ENCODE measurements at regions not wholly inside any gene's neighbourhood (a gene's known extent, or its start where the extent isn't known, plus 50 kb on each side); places are given as distances from the start of the nearest gene placed in this dataset.

- TF ChIP-seq, protein P1, sequence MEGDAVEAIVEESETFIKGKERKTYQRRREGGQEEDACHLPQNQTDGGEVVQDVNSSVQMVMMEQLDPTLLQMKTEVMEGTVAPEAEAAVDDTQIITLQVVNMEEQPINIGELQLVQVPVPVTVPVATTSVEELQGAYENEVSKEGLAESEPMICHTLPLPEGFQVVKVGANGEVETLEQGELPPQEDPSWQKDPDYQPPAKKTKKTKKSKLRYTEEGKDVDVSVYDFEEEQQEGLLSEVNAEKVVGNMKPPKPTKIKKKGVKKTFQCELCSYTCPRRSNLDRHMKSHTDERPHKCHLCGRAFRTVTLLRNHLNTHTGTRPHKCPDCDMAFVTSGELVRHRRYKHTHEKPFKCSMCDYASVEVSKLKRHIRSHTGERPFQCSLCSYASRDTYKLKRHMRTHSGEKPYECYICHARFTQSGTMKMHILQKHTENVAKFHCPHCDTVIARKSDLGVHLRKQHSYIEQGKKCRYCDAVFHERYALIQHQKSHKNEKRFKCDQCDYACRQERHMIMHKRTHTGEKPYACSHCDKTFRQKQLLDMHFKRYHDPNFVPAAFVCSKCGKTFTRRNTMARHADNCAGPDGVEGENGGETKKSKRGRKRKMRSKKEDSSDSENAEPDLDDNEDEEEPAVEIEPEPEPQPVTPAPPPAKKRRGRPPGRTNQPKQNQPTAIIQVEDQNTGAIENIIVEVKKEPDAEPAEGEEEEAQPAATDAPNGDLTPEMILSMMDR (IDR thresholded peaks at IDR 0.05): no peak
- no peak for TF ChIP-seq POLR2A (IDR thresholded peaks at IDR 0.05)
These were observed 229.3 kb upstream of the PTBP2 start for GRCh38 chr1:96492236-96492635.

Measured in thyroid gland (tissue), 4 donors.